PC-3 (cell line): ENCODE measurements at regions not wholly inside any gene's neighbourhood (a gene's known extent, or its start where the extent isn't known, plus 50 kb on each side); places are given as distances from the start of the nearest gene placed in this dataset.

Source experiments
- ATAC-seq: fragments of 200-7000 bp; cut with Tn5 transposase; 2 replicates; pipeline ENCODE4 v1.9.1; 2020; ENCODE audit warnings: mild to moderate bottlenecking, moderate library complexity
- BruUV-seq: library from RNA; stranded (reverse); fragments of 400-500 nt; replicated peaks from 2 replicates; lab custom pipeline; 2021; lab: Mats Ljungman, UMichigan
- CTCF ChIA-PET: fragments of 300-600 bp; sonication (Branson Sonifier 250); formaldehyde crosslinking; loops from one replicate; lab custom pipeline; 2022; ENCODE audit warnings: antibody characterized with exemption; lab: Charles Lee
- POLR2A ChIA-PET: fragments of 300-600 bp; sonication (Branson Sonifier 250); formaldehyde crosslinking; loops from one replicate; lab custom pipeline; 2022; ENCODE audit warnings: antibody characterized with exemption; ENCODE audit not compliant: unreplicated experiment; lab: Charles Lee
- DNase-seq: peaks from one replicate; pipeline ENCODE4 v3.0.0-alpha.2; 2015
- H2AFZ ChIP-seq: fragments of 300-600 bp; sonication (generic); 2 replicates; pipeline ENCODE4 v1.6.0; 2016; ENCODE audit warnings: antibody characterized with exemption, low read length
- H3F3A ChIP-seq: fragments of 300-600 bp; sonication (generic); one replicate; pipeline ENCODE4 v1.6.0; 2017; ENCODE audit warnings: antibody characterized with exemption, low read length, control low read depth, mild to moderate bottlenecking; ENCODE audit not compliant: unreplicated experiment
- H3K27ac ChIP-seq: fragments of 300-600 bp; sonication (generic); 2 replicates; pipeline ENCODE4 v1.5.1; 2016; ENCODE audit warnings: mild to moderate bottlenecking, low read length
- H3K27me3 ChIP-seq: fragments of 300-600 bp; sonication (generic); 2 replicates; pipeline ENCODE4 v1.6.1; 2016; ENCODE audit warnings: low read length, mixed read lengths
- H3K36me3 ChIP-seq: fragments of 300-600 bp; sonication (generic); 2 replicates; pipeline ENCODE4 v1.6.1; 2016; ENCODE audit warnings: low read depth, mixed run types, low read length, mixed read lengths
- H3K4me1 ChIP-seq: fragments of 300-600 bp; sonication (generic); 2 replicates; pipeline ENCODE4 v1.5.1; 2016; ENCODE audit warnings: low read length; ENCODE audit not compliant: insufficient read depth
- H3K4me2 ChIP-seq: fragments of 300-600 bp; sonication (generic); 2 replicates; pipeline ENCODE4 v1.6.0; 2016; ENCODE audit warnings: low read length
- H3K4me3 ChIP-seq: fragments of 300-600 bp; sonication (generic); 2 replicates; pipeline ENCODE4 v1.5.1; 2016; ENCODE audit warnings: mild to moderate bottlenecking, low read length, mixed read lengths
- H3K79me2 ChIP-seq: fragments of 300-600 bp; sonication (generic); 2 replicates; pipeline ENCODE4 v1.6.1; 2017; ENCODE audit warnings: low read length, mixed read lengths
- H3K9ac ChIP-seq: fragments of 300-600 bp; sonication (generic); 2 replicates; pipeline ENCODE4 v1.6.0; 2016; ENCODE audit warnings: mild to moderate bottlenecking, low read length
- H3K9me2 ChIP-seq: fragments of 300-600 bp; sonication (generic); replicated peaks from 2 replicates; pipeline ENCODE4 v1.6.1; 2016; ENCODE audit warnings: mixed run types, low read length, mixed read lengths
- H3K9me3 ChIP-seq: fragments of 300-600 bp; sonication (generic); 2 replicates; pipeline ENCODE4 v1.6.1; 2016; ENCODE audit warnings: low read length, mixed read lengths
- H4K20me1 ChIP-seq: fragments of 300-600 bp; sonication (generic); 2 replicates; pipeline ENCODE4 v1.6.1; 2016; ENCODE audit warnings: low read length, mixed read lengths
- EZH2 ChIP-seq: fragments of 300-600 bp; sonication (generic); IDR thresholded peaks from one replicate; pipeline ENCODE4 v1.6.1; 2017; ENCODE audit warnings: antibody characterized with exemption, mild to moderate bottlenecking, low read length; ENCODE audit not compliant: unreplicated experiment
- EZH2phosphoT487 ChIP-seq: fragments of 300-600 bp; sonication (generic); IDR thresholded peaks from 2 replicates; pipeline ENCODE4 v1.6.1; 2018; ENCODE audit warnings: mild to moderate bottlenecking, antibody characterized with exemption, low read length, borderline replicate concordance
- intact Hi-C: fragments of 100-400 bp; cut with micrococcal nuclease; formaldehyde crosslinking; loops from 2 replicates; pipeline ENCODE4 v1.9.0; 2023
- TF ChIP-seq, protein P1 (sequence below): fragments of 300-600 bp; sonication (generic); conservative IDR thresholded peaks from 2 replicates; pipeline ENCODE4 v1.5.1; 2017; ENCODE audit warnings: antibody characterized with exemption, low read depth, mild to moderate bottlenecking, low read length

DNA sequence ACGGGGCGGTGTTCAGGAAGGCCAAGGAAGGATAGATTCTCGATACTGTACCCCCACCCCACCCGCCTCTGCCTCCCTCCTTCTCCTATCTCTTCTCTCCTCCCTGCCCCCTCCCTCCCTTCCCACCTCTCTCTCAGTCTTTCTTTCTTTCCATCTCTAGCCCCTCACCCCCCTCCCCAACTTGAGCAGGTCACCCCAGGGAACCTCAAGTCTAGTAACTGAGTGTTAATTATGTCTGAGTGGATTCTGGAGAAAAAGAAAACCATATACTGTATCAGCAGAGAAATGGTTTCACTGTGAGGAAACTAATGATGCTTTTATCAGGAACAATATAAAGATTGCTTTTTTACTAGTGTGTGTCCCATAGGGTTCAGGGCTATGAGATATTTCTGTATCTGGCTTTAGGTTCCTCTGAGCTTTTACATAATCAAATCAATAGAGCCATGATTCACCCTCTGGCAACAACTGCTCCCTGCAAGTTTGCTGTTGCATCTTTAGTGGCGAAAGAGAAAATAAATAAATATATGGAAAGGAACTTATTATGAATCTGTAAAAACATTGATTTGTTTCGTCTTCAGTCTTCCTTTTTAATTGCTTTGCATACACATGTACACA lies 639.7 kb downstream of the CCDC171 start:
- Histone ChIP-seq H3K36me3 (no peaks in the 10 kb centered on the region), H3K4me3 (no peak overlapping the region), H4K20me1 (no peaks in the 10 kb centered on the region), H2AFZ (peak overlapping the region; percentile 73; the same call in 1 of the 2 replicates), H3K27me3 (no peaks in the 10 kb centered on the region), H3K4me1 (peaks cover 31% of the 10 kb centered on the region), H3K79me2 (no peaks in the 10 kb centered on the region), H3K27ac (peak overlapping the region; percentile 83), H3K4me2 (peak overlapping the region; percentile 60), H3F3A (no peaks in the 10 kb centered on the region), H3K9me2 (no peaks in the 10 kb centered on the region), H3K9me3 (no peaks in the 10 kb centered on the region), H3K9ac (peak overlapping the region; percentile 72)
- ATAC-seq (no peak), DNase-seq (peak; percentile 45)
- BruUV-seq = no TSS peak
- TF ChIP-seq EZH2phosphoT487 = no peak
- TF ChIP-seq, protein P1, sequence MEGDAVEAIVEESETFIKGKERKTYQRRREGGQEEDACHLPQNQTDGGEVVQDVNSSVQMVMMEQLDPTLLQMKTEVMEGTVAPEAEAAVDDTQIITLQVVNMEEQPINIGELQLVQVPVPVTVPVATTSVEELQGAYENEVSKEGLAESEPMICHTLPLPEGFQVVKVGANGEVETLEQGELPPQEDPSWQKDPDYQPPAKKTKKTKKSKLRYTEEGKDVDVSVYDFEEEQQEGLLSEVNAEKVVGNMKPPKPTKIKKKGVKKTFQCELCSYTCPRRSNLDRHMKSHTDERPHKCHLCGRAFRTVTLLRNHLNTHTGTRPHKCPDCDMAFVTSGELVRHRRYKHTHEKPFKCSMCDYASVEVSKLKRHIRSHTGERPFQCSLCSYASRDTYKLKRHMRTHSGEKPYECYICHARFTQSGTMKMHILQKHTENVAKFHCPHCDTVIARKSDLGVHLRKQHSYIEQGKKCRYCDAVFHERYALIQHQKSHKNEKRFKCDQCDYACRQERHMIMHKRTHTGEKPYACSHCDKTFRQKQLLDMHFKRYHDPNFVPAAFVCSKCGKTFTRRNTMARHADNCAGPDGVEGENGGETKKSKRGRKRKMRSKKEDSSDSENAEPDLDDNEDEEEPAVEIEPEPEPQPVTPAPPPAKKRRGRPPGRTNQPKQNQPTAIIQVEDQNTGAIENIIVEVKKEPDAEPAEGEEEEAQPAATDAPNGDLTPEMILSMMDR = no peak
- TF ChIP-seq EZH2 = no peak
- CTCF ChIA-PET = no interaction called here
- POLR2A ChIA-PET = no interaction called here
- intact Hi-C loops = loop anchor here (5.0 kb wide), 2 partner anchors 130 to 225 kb away; no protein-coding TSS in a partner anchor

DNA sequence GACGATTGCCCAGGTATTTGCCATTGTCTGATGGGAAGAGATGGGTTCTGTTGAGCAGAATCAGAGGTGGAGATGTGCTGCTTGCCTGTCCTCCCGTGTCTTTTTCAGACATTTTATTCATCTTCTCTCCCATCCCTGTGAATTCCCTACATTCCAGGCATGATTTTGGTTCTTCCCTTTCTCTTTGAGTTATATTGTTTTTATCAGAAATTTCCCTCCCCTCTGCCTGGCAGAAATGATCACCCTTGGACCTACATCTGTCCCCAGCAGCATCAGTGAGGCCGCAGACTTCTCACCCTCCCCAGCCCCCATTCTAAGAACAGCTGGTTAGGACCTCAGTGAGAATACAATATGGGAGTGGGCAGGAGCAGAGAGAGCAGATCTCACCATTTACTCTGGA lies 640.2 kb downstream of the CCDC171 start:
- H3K9me3 ChIP-seq = no peaks in the 10 kb centered on the region
- peaks cover 31% of the 10 kb centered on the region for H3K4me1 ChIP-seq
- TF ChIP-seq EZH2phosphoT487 = no peak
- TF ChIP-seq, protein P1 = no peak
- TF ChIP-seq EZH2 = no peak
- ATAC-seq = no peak
- BruUV-seq = no TSS peak
- no peak overlapping the region for H3K4me3 ChIP-seq
- CTCF ChIA-PET = no interaction called here
- intact Hi-C loops = loop anchor here (5.0 kb wide), 2 partner anchors 131 to 224 kb away; no protein-coding TSS in a partner anchor
- H3F3A ChIP-seq = no peaks in the 10 kb centered on the region
- POLR2A ChIA-PET = no interaction called here
- H3K27me3 ChIP-seq = no peaks in the 10 kb centered on the region
- H2AFZ ChIP-seq = no peak overlapping the region
- no peak for DNase-seq
- H3K27ac ChIP-seq = peak overlapping the region; percentile 83
- no peaks in the 10 kb centered on the region for H3K36me3 ChIP-seq
- H3K9ac ChIP-seq = peak overlapping the region; percentile 72
- H3K4me2 ChIP-seq = peak overlapping the region; percentile 60; the same call in 1 of the 2 replicates
- H4K20me1 ChIP-seq = no peaks in the 10 kb centered on the region
- no peaks in the 10 kb centered on the region for H3K79me2 ChIP-seq
- H3K9me2 ChIP-seq = no peaks in the 10 kb centered on the region

DNA sequence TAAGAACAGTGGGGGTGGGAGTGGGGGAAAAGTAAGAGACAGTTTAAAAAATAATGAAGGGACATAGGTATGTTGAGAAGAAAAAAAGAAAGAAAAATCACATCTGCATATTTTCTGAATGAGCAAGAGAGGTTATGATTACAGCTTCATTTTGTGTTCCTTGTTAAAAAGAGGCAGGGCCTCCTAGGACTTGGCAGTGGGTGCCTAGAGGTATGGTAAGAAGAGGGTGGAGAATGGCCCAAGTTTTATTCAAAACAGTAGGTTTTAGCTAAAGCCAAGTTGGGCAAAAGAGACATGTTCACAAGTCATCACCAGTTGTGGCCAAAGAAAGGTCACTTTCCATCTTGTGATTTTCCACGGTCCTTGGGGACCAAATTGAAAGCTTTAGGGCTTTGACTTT lies 643.4 kb downstream of the CCDC171 start:
- H3K9me3 ChIP-seq = no peaks in the 10 kb centered on the region
- H3K4me3 ChIP-seq = no peak overlapping the region
- TF ChIP-seq, protein P1 = no peak
- no peak for TF ChIP-seq EZH2phosphoT487
- no peak for TF ChIP-seq EZH2
- DNase-seq (peak; percentile 12), ATAC-seq (no peak)
- peaks cover 29% of the 10 kb centered on the region for H3K4me1 ChIP-seq
- no peaks in the 10 kb centered on the region for H4K20me1 ChIP-seq
- H2AFZ ChIP-seq = no peak overlapping the region
- no peak overlapping the region for H3K9ac ChIP-seq
- H3F3A ChIP-seq = no peaks in the 10 kb centered on the region
- ChIA-PET CTCF (no interaction called here), POLR2A (no interaction called here)
- H3K9me2 ChIP-seq = no peaks in the 10 kb centered on the region
- H3K27me3 ChIP-seq = no peaks in the 10 kb centered on the region
- no peak overlapping the region for H3K4me2 ChIP-seq
- BruUV-seq = no TSS peak
- H3K27ac ChIP-seq = no peak overlapping the region
- no peaks in the 10 kb centered on the region for H3K36me3 ChIP-seq
- intact Hi-C loops = no loop called here
- H3K79me2 ChIP-seq = no peaks in the 10 kb centered on the region
